ENCODE measurements at regions not wholly inside any gene's neighbourhood (a gene's known extent, or its start where the extent isn't known, plus 50 kb on each side); places are given as distances from the start of the nearest gene placed in this dataset.

GRCh38 chr20:52684176-52684575 is 288.0 kb upstream of the TSHZ2 start:
- intact Hi-C loops (cut with micrococcal nuclease; ENCODE audit: unreplicated experiment) = no loop called here
- no peaks in the 10 kb centered on the region for H3K36me3 Mint-ChIP-seq (ENCODE audit: insufficient read depth, unreplicated experiment)
- POLR2A ChIA-PET = no interaction called here
- no TSS peak for BruUV-seq (replicated peaks)
- no peaks in the 10 kb centered on the region for H3K27me3 ChIP-seq (replicated peaks; ENCODE audit: control insufficient read depth, insufficient read depth, low read length)
- CTCF ChIA-PET = no interaction called here
- H3K27me3 Mint-ChIP-seq (ENCODE audit: insufficient read depth, unreplicated experiment) = peaks cover 14% of the 10 kb centered on the region
- no peaks in the 10 kb centered on the region for H3K4me1 Mint-ChIP-seq (ENCODE audit: low read depth, unreplicated experiment)
- no peaks in the 10 kb centered on the region for H3K36me3 ChIP-seq (ENCODE audit: control insufficient read depth, insufficient read depth, low read length)
- H3K27ac Mint-ChIP-seq (ENCODE audit: unreplicated experiment) = no peak overlapping the region
- no peaks in the 10 kb centered on the region for H3K9me3 ChIP-seq
- H3K4me3 ChIP-seq (ENCODE audit: low read depth, low read length) = no peak overlapping the region
- H3K4me3 Mint-ChIP-seq (ENCODE audit: unreplicated experiment) = no peak overlapping the region
- DNase-seq = no peak
- peaks cover 8% of the 10 kb centered on the region for H3K9me3 Mint-ChIP-seq (ENCODE audit: unreplicated experiment)
- H3K4me1 ChIP-seq = no peaks in the 10 kb centered on the region
- TF ChIP-seq CTCF (IDR thresholded peaks at IDR 0.05; ENCODE audit: insufficient read depth in 1 of 2, low read depth in 1 of 2, low read length in 1 of 2, severe bottlenecking in 1 of 2, unreplicated experiment in 1 of 2) = no peak

GRCh38 chr20:52683761-52684160 is 288.4 kb upstream of the TSHZ2 start:
- ChIA-PET CTCF (no interaction called here), POLR2A (no interaction called here)
- no peaks in the 10 kb centered on the region for H3K27me3 ChIP-seq (replicated peaks; ENCODE audit: control insufficient read depth, insufficient read depth, low read length)
- no peaks in the 10 kb centered on the region for H3K4me1 ChIP-seq
- no peaks in the 10 kb centered on the region for H3K4me1 Mint-ChIP-seq (ENCODE audit: low read depth, unreplicated experiment)
- BruUV-seq (replicated peaks) = no TSS peak
- peaks cover 8% of the 10 kb centered on the region for H3K9me3 Mint-ChIP-seq (ENCODE audit: unreplicated experiment)
- H3K36me3 ChIP-seq (ENCODE audit: control insufficient read depth, insufficient read depth, low read length) = no peaks in the 10 kb centered on the region
- H3K9me3 ChIP-seq = no peaks in the 10 kb centered on the region
- peaks cover 18% of the 10 kb centered on the region for H3K27me3 Mint-ChIP-seq (ENCODE audit: insufficient read depth, unreplicated experiment)
- H3K4me3 Mint-ChIP-seq (ENCODE audit: unreplicated experiment) = no peak overlapping the region
- no peak overlapping the region for H3K27ac Mint-ChIP-seq (ENCODE audit: unreplicated experiment)
- DNase-seq = no peak
- no peak overlapping the region for H3K4me3 ChIP-seq (ENCODE audit: low read depth, low read length)
- intact Hi-C loops (cut with micrococcal nuclease; ENCODE audit: unreplicated experiment) = no loop called here
- H3K36me3 Mint-ChIP-seq (ENCODE audit: insufficient read depth, unreplicated experiment) = no peaks in the 10 kb centered on the region
- no peak for TF ChIP-seq CTCF (IDR thresholded peaks at IDR 0.05; ENCODE audit: insufficient read depth in 1 of 2, low read depth in 1 of 2, low read length in 1 of 2, severe bottlenecking in 1 of 2, unreplicated experiment in 1 of 2)

- CTCF ChIA-PET = no interaction called here
- Mint-ChIP-seq H3K9me3 (ENCODE audit: unreplicated experiment) (peaks cover 8% of the 10 kb centered on the region), H3K36me3 (ENCODE audit: insufficient read depth, unreplicated experiment) (no peaks in the 10 kb centered on the region), H3K27ac (ENCODE audit: unreplicated experiment) (no peak overlapping the region), H3K4me1 (ENCODE audit: low read depth, unreplicated experiment) (no peaks in the 10 kb centered on the region), H3K4me3 (ENCODE audit: unreplicated experiment) (no peak overlapping the region), H3K27me3 (ENCODE audit: insufficient read depth, unreplicated experiment) (peaks cover 19% of the 10 kb centered on the region)
- H3K9me3 ChIP-seq = no peaks in the 10 kb centered on the region
- H3K4me1 ChIP-seq = no peaks in the 10 kb centered on the region
- POLR2A ChIA-PET = no interaction called here
- no peak overlapping the region for H3K4me3 ChIP-seq (ENCODE audit: low read depth, low read length)
- intact Hi-C loops (cut with micrococcal nuclease; ENCODE audit: unreplicated experiment) = no loop called here
- H3K36me3 ChIP-seq (ENCODE audit: control insufficient read depth, insufficient read depth, low read length) = no peaks in the 10 kb centered on the region
- DNase-seq = no peak
- BruUV-seq (replicated peaks) = no TSS peak
- no peak for TF ChIP-seq CTCF (IDR thresholded peaks at IDR 0.05; ENCODE audit: insufficient read depth in 1 of 2, low read depth in 1 of 2, low read length in 1 of 2, severe bottlenecking in 1 of 2, unreplicated experiment in 1 of 2)
- H3K27me3 ChIP-seq (replicated peaks; ENCODE audit: control insufficient read depth, insufficient read depth, low read length) = no peaks in the 10 kb centered on the region
These were observed 289.9 kb upstream of the TSHZ2 start for GRCh38 chr20:52682237-52682636.
